ENCODE measurements at regions not wholly inside any gene's neighbourhood (a gene's known extent, or its start where the extent isn't known, plus 50 kb on each side); places are given as distances from the start of the nearest gene placed in this dataset.

DNA sequence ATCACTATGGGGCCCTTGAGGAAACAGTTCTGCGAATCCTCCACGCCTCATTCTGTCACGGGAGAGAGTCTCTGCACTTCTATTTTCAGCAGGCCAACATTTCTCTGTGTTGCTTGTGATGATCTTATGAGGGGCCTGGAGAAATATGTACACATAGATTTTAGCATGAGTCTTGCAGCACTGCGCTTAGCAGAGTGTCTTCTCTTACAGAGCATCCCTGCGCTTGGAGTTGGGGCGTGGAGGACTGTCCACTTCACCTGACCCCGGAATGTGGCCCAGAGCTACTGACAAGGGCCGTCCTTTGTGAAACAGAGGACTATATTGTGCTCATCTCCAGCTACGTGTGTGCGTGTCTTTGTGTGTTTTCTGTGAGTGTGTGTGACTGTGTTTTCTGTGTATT lies 428.2 kb upstream of the IRX4 start:
- ATAC-seq (replicated peaks) = no peak
- peaks cover 0 to 8% of the 10 kb centered on the region in 2 donors for H3K4me1 Mint-ChIP-seq (ENCODE audit: low read depth in 2 of 2)
- no peak overlapping the region for H3K4me3 Mint-ChIP-seq
- no peak for DNase-seq
- peaks cover 0 to 2% of the 10 kb centered on the region in 2 donors for H3K9me3 Mint-ChIP-seq
- peaks cover 4% of the 10 kb centered on the region for H3K36me3 Mint-ChIP-seq (ENCODE audit: insufficient read depth)
- no peaks in the 10 kb centered on the region for H3K27me3 Mint-ChIP-seq
- H3K27ac Mint-ChIP-seq = no peak overlapping the region

DNA sequence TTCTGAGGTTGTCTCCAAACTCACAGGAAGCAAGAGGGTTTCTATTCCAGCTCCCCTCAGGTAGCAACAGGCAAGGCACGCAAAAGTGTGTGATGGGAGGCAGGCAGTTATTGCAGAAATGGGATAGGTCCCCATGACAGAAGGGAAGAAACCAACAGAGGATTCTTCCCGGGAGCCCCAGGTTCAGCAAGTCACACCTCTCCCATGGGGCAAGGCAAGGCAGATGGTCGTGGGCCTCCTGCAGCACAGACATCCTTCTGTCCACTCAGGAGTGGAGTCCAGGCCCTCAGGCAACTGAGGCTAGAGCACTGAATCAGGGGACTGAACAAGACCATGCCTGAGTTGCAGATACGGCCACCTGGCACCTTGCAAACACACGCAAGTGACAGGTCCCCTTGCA lies 424.9 kb upstream of the IRX4 start:
- H3K27ac Mint-ChIP-seq = peak overlapping the region in 1 of 2 donors; percentile 35
- ATAC-seq (replicated peaks) (no peak), DNase-seq (no peak)
- H3K4me1 Mint-ChIP-seq (ENCODE audit: low read depth in 2 of 2) = peaks cover 0 to 8% of the 10 kb centered on the region in 2 donors
- peaks cover 4% of the 10 kb centered on the region for H3K36me3 Mint-ChIP-seq (ENCODE audit: insufficient read depth)
- H3K9me3 Mint-ChIP-seq = peaks cover 0 to 2% of the 10 kb centered on the region in 2 donors
- no peaks in the 10 kb centered on the region for H3K27me3 Mint-ChIP-seq
- H3K4me3 Mint-ChIP-seq = no peak overlapping the region

- H3K4me1 Mint-ChIP-seq (ENCODE audit: low read depth in 2 of 2) = peaks cover 0 to 8% of the 10 kb centered on the region in 2 donors
- H3K27me3 Mint-ChIP-seq = no peaks in the 10 kb centered on the region
- H3K4me3 Mint-ChIP-seq = peak overlapping the region in 1 of 2 donors; percentile 9
- no peak for ATAC-seq (replicated peaks)
- H3K9me3 Mint-ChIP-seq = peaks cover 0 to 2% of the 10 kb centered on the region in 2 donors
- peak overlapping the region in 1 of 2 donors; percentile 35 for H3K27ac Mint-ChIP-seq
- peaks cover 4% of the 10 kb centered on the region for H3K36me3 Mint-ChIP-seq (ENCODE audit: insufficient read depth)
- no peak for DNase-seq
These were observed 424.0 kb upstream of the IRX4 start for GRCh38 chr5:2306711-2307110.

GRCh38 chr5:2303431-2304100 lies 420.8 kb upstream of the IRX4 start:
- DNase-seq (no peak), ATAC-seq (replicated peaks) (no peak)
- Mint-ChIP-seq H3K9me3 (no peaks in the 10 kb centered on the region), H3K27me3 (peaks cover 2 to 7% of the 10 kb centered on the region in 2 donors), H3K4me1 (ENCODE audit: low read depth in 2 of 2) (peaks cover 0 to 8% of the 10 kb centered on the region in 2 donors), H3K27ac (no peak overlapping the region), H3K4me3 (no peak overlapping the region), H3K36me3 (ENCODE audit: insufficient read depth) (no peaks in the 10 kb centered on the region)

DNA sequence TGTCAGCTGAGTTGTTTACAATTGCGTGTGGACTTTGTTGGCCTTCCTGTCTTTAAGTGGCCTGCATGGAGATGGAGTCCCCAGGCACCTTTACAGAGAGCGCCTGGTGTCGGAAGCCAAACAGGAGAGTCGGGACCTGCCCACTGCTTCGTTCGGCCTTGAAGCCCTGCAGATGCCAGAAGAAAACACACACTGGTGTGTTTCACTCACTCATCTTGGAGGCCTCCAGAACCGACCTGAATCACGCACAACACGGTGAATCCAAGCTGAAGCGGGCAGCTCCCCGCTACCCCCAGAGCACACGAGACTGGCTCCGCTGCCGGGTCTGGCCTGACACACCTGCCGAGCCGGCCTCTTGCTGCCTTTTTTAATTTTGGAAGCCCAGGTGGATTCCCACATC lies 419.4 kb upstream of the IRX4 start:
- Mint-ChIP-seq H3K4me1 (ENCODE audit: low read depth in 2 of 2) (peaks cover 0 to 8% of the 10 kb centered on the region in 2 donors), H3K27ac (no peak overlapping the region), H3K4me3 (no peak overlapping the region), H3K9me3 (no peaks in the 10 kb centered on the region), H3K27me3 (peaks cover 7 to 9% of the 10 kb centered on the region in 2 donors), H3K36me3 (ENCODE audit: insufficient read depth) (no peaks in the 10 kb centered on the region)
- DNase-seq (no peak), ATAC-seq (replicated peaks) (no peak)

GRCh38 chr5:2300861-2301574 lies 418.3 kb upstream of the IRX4 start:
- H3K9me3 Mint-ChIP-seq = no peaks in the 10 kb centered on the region
- H3K27ac Mint-ChIP-seq = no peak overlapping the region
- H3K36me3 Mint-ChIP-seq (ENCODE audit: insufficient read depth) = no peaks in the 10 kb centered on the region
- DNase-seq (no peak), ATAC-seq (replicated peaks) (no peak)
- H3K4me1 Mint-ChIP-seq (ENCODE audit: low read depth in 2 of 2) = no peaks in the 10 kb centered on the region
- H3K27me3 Mint-ChIP-seq = peaks cover 7 to 9% of the 10 kb centered on the region in 2 donors
- no peak overlapping the region for H3K4me3 Mint-ChIP-seq

GRCh38 chr5:2300421-2300820 lies 417.7 kb upstream of the IRX4 start:
- Mint-ChIP-seq H3K27me3 (peaks cover 7 to 9% of the 10 kb centered on the region in 2 donors), H3K27ac (no peak overlapping the region), H3K36me3 (ENCODE audit: insufficient read depth) (no peaks in the 10 kb centered on the region), H3K9me3 (no peaks in the 10 kb centered on the region), H3K4me3 (no peak overlapping the region), H3K4me1 (ENCODE audit: low read depth in 2 of 2) (no peaks in the 10 kb centered on the region)
- DNase-seq (no peak), ATAC-seq (replicated peaks) (no peak)

DNA sequence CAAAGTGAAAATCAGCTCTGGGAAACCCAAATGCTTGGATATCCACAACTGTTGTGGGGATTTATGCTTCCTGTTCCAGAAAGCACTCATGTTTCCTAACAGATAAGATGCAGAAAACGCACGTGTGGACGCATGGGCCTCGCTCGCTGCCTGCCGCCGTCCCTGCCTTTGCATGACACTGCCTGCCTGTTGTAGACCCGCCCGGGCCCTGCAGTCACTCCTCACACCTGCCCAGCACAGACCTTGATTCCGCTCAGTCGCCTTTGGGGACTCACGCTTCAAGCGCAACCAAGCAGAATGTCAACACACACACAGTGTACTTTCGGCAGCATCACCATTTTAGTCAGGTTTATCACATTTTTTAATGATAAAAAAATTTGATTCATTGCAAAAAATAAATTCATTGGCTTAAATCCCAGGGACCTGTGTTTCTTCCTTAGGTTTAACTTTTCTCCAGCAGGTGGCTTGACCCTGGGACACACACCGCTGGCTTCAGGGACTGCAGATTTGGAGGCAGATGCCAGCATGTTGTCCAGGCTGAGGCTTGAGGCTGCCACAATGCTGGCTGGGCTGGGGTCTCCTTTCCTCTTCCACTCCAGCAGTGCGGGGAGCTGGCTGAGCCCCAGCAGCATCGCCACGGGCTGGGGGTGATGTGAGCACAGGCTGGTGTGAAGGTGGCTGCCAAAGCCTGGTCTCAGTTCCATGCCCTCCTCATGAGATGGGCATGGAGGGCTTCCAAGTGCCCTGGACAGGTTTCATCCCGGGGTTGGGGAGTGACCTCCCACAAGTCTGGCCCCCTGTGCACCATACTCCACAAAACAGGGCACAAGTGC lies 416.9 kb upstream of the IRX4 start:
- DNase-seq (no peak), ATAC-seq (replicated peaks) (no peak)
- no peaks in the 10 kb centered on the region for H3K4me1 Mint-ChIP-seq (ENCODE audit: low read depth in 2 of 2)
- no peak overlapping the region for H3K27ac Mint-ChIP-seq
- peaks cover 7 to 9% of the 10 kb centered on the region in 2 donors for H3K27me3 Mint-ChIP-seq
- H3K4me3 Mint-ChIP-seq = no peak overlapping the region
- no peaks in the 10 kb centered on the region for H3K9me3 Mint-ChIP-seq
- no peaks in the 10 kb centered on the region for H3K36me3 Mint-ChIP-seq (ENCODE audit: insufficient read depth)

- H3K36me3 Mint-ChIP-seq (ENCODE audit: insufficient read depth) = no peaks in the 10 kb centered on the region
- DNase-seq = no peak
- H3K27ac Mint-ChIP-seq = no peak overlapping the region
- H3K27me3 Mint-ChIP-seq = peaks cover 7 to 9% of the 10 kb centered on the region in 2 donors
- no peak for ATAC-seq (replicated peaks)
- H3K9me3 Mint-ChIP-seq = no peaks in the 10 kb centered on the region
- H3K4me3 Mint-ChIP-seq = no peak overlapping the region
- H3K4me1 Mint-ChIP-seq (ENCODE audit: low read depth in 2 of 2) = no peaks in the 10 kb centered on the region
These were observed 416.1 kb upstream of the IRX4 start for GRCh38 chr5:2298781-2299180.

- ATAC-seq (replicated peaks) (no peak), DNase-seq (no peak)
- Mint-ChIP-seq H3K4me3 (no peak overlapping the region), H3K27me3 (peaks cover 7 to 9% of the 10 kb centered on the region in 2 donors), H3K4me1 (ENCODE audit: low read depth in 2 of 2) (no peaks in the 10 kb centered on the region), H3K27ac (no peak overlapping the region), H3K36me3 (ENCODE audit: insufficient read depth) (no peaks in the 10 kb centered on the region), H3K9me3 (no peaks in the 10 kb centered on the region)
These were observed 415.3 kb upstream of the IRX4 start for GRCh38 chr5:2297991-2298390.

GRCh38 chr5:2295476-2295875 lies 412.8 kb upstream of the IRX4 start:
- Mint-ChIP-seq H3K36me3 (ENCODE audit: insufficient read depth) (no peaks in the 10 kb centered on the region), H3K27me3 (peaks cover under 1 to 9% of the 10 kb centered on the region in 2 donors), H3K4me3 (no peak overlapping the region), H3K9me3 (no peaks in the 10 kb centered on the region), H3K27ac (no peak overlapping the region), H3K4me1 (ENCODE audit: low read depth in 2 of 2) (no peaks in the 10 kb centered on the region)
- ATAC-seq (replicated peaks) = no peak
- no peak for DNase-seq

- H3K9me3 Mint-ChIP-seq = no peaks in the 10 kb centered on the region
- peaks cover 0 to 9% of the 10 kb centered on the region in 2 donors for H3K27me3 Mint-ChIP-seq
- DNase-seq (no peak), ATAC-seq (replicated peaks) (no peak)
- H3K4me1 Mint-ChIP-seq (ENCODE audit: low read depth in 2 of 2) = no peaks in the 10 kb centered on the region
- no peak overlapping the region for H3K4me3 Mint-ChIP-seq
- H3K27ac Mint-ChIP-seq = no peak overlapping the region
- H3K36me3 Mint-ChIP-seq (ENCODE audit: insufficient read depth) = no peaks in the 10 kb centered on the region
These were observed 411.2 kb upstream of the IRX4 start for GRCh38 chr5:2293906-2294305.

DNA sequence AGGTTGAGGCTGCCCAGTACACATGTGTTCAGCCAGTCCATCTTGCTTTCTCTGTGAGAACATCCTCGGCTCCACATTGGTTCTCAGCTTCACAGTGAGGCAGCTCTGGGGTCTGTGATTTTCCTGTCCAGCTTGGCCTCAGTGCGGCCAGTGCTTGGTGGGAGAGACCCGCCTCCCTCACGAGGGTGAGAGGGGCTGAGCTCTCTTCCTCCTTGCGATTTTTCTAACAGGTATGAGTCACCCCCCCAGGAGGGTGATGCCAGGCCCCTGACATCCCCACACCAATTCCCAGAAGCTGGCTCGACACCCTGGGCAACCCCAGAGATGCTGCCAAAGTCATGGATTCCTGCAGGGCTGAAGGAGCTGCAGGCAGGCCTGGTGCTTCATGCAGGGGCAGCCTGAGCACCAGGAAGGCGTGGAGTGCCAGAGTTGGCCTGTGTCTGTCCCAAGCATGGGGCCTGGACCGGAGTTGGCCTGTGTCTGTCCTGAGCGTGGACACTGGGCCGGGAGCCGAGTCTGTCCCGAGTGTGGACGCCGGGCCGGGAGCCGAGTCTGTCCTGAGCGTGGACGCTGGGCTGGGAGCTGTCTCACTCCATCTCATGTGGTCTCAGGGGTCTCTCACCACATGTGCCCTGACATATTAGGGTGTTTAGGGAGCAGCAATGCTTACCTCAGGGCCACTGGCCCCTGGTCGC lies 408.6 kb upstream of the IRX4 start:
- H3K27ac Mint-ChIP-seq = no peak overlapping the region
- ATAC-seq (replicated peaks) = no peak
- H3K36me3 Mint-ChIP-seq (ENCODE audit: insufficient read depth) = no peaks in the 10 kb centered on the region
- no peak for DNase-seq
- H3K9me3 Mint-ChIP-seq = peaks cover 0 to 4% of the 10 kb centered on the region in 2 donors
- no peak overlapping the region for H3K4me3 Mint-ChIP-seq
- no peaks in the 10 kb centered on the region for H3K27me3 Mint-ChIP-seq
- H3K4me1 Mint-ChIP-seq (ENCODE audit: low read depth in 2 of 2) = no peaks in the 10 kb centered on the region

All from effector memory CD8-positive, alpha-beta T cell (primary cell).